ENCODE measurements at regions not wholly inside any gene's neighbourhood (a gene's known extent, or its start where the extent isn't known, plus 50 kb on each side); places are given as distances from the start of the nearest gene placed in this dataset.
"Not testable (repeated sequence)": the region's sequence is repeated elsewhere in the genome, so short reads cannot be mapped to it uniquely, and the experiment has no call there.

DNA sequence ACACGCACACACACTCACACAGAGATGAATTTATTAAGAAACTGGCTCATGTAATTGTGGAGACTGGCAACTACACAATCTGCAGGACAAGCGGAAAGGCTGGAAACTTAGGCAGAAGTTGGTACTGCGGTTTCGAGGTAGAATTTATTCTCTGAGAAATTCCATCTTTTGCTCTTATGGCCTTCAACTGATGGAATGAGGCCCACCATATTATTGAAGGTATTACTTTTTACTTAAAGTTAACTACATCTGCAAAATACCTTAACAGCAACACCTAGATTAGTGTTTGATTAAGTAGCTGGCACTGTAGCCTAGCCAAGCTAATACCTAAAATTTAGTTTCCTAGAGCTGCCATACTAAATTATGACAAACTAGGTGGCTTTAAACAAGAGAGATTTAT, 384.0 kb upstream of the UBE2E3 start:
- no peak for DNase-seq

DNA sequence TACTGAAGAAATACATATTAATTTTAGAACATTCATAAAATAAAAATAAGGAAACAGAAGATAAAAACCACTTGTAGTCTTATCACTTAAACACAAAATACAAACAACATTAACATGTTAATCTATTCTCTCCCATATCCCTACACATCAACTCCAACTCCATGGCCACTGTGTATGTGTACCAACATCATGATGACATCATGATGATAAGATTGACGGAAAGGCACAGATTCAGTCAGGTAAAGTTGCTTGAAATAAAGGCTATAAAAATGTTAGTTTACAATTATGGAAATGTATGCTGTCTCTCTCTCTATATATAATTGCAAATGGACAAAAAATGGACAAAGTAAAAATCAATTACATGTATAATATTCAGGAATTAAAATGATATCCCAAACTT, 388.5 kb upstream of the UBE2E3 start:
- no peak for DNase-seq

DNA sequence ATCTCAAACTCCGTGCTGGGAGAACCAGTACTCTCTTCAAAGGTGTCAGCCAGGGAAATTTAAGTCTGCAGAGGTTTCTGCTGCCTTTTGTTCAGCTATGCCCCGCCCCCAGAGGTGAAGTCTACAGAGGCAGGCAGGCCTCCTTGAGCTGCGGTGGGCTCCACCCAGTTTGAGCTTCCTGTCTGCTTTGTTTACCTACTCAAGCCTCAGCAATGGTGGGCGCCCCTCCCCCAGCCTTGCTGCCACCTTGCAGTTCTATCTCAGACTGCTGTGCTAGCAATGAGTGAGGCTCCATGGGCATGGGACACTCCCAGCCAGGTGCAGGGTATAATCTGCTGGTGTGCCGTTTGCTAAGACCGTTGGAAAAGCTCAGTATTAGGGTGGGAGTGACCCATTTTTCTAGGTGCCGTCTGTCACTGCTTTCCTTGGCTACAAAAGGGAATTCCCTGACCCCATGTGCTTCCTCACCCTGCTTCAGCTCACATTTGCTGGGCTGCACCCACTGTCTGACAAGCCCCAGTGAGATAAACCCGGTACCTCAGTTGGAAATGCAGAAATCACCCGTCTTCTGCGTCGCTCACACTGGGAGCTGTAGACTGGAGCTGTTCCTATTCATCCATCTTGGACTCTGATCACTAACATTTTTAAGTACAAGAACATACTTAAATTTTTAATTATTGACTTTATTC, 389.2 kb upstream of the UBE2E3 start:
- not testable (repeated sequence) for DNase-seq

DNA sequence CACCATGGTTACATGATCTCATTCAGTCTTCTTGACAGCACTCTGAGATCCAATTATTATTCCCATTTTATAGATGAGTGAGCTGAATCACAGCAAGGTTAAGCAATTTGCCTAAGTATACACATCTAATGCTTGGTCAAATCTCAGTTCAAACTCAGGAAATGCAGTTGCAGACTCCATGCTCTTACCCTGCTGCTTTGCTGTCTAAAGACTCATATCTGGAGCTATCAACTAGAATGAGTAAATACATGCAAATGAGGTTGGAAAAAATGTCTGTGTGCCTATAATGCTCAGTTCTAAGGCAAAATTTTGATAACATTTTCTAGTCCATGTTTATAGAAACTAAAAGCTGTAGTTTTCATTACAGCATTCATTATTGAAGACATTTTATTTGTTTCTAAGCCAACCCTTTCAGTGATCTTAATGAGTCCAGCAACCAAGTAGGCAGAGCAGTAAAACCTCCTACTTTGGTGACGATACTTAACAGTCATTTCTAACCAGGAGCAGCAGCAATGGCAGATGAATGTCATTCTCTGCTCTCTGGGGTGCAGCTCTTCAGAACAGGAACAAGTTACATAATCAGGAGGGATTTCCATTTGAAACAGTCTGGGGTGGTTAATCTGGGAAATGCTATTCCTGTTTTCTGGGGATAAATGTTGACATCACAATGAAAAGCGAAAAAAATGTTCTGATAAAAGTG, 396.8 kb upstream of the UBE2E3 start:
- DNase-seq: no peak

DNA sequence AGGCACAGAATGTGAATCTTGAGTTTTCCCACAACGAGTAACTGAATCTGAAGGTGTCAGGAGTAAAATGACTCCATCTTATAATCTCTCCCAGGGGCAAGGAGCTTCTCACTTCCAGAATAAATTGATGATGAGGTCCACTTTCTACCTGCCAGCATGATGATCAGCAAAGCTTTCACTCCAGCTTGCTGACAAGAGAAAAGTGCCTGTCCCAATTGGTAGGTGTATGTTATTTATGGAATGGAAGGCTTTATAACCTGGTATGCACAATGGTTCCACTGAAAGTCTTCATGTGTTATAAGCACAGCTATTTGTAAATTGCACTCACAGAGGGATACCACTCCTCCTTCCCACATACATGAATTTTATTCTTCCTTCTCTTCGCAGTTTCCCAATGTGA, 401.0 kb upstream of the UBE2E3 start:
- DNase-seq: no peak

DNA sequence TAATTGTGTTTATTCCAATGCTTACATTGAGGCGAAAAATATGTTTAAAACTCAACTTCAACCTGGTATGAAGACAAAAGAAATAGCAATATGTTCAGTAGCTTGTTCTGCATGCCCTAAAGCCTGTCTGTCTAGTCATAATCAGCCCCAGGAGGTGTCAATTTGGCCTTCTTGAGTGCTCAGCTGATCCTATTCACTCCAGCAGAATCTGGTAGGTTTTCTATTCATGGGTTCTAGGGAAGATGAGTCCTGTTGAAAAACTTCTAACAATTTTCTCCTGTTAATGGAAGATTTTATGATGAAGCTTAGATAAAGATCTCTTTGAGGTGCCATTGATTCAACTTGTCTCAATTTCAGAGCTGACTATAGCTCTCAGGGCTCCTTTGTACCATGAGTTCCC, 402.0 kb upstream of the UBE2E3 start:
- no peak for DNase-seq

DNA sequence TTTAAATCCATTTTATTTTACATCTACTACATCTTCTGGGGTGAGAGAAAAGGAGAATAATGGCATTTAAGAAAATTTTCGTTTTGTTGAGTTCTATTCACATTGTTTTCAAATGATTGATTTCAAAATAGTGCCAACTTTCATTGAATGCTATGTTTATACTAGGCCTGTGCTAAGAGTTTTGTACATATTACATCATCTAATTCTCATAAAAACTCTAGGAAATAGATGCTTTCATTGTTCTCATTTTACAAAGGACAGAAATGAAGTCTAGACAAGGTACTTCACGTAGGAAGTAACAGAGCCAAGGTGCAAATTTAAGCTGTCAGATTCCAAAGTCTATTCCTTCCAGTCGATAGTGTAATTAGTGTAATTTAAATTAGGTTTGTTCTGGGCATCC, 402.8 kb upstream of the UBE2E3 start:
- no peak for DNase-seq

DNA sequence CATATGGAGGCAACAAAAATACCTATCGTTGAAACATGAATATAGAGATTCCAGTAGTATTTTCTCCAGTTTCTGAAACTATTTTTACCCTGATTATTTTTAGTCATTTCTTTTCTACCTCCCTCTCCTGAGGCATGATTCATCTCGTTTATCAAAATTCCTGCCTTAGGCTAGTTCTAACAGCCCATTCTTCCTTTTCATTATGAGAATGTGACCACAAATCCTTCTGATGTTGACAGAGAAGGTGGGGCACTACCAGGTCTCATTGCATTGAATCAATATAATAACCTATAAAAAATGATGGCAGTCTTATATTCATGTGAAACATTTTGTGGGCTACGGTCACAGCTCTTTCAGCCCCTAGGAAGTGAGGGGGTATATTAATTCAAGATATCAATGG, 406.5 kb upstream of the UBE2E3 start:
- DNase-seq: no peak

DNA sequence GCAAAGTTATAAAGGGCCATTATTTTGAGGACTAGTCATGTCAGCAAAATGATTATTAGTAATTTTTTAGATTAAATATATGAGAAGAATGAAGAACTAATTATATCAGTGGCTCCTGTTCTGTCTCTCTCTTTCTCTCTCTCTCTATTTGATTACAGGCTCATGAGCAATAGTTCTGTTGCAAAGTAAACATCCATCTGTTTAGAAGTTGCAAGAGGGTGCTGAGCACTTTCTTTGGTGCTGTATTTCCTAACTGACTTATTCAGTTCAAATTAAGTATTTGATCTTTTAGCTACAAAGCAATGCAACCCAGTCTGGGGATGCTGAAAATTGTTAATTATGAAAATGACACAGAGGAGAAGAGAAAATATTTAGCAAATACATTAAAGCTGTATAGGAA, 408.1 kb upstream of the UBE2E3 start:
- DNase-seq: no peak

DNA sequence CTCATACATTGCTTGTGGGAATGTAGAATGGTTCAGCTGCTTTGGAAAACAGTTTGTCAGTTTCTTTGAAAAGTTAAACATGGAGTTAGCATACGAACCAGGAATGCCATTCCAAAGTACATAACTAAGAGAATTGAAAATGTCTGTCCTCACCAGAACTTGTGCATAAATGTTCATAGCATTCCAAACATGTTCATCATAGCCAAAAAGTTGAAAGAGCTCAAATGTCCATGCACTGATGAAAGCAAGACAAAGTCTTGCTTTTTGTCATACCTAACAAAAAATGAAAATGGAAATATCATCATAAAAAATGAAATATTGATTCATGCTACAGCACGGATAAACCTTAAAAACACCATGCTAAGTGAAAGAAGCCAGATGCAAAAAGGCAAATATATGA, 408.8 kb upstream of the UBE2E3 start:
- DNase-seq: no peak

DNA sequence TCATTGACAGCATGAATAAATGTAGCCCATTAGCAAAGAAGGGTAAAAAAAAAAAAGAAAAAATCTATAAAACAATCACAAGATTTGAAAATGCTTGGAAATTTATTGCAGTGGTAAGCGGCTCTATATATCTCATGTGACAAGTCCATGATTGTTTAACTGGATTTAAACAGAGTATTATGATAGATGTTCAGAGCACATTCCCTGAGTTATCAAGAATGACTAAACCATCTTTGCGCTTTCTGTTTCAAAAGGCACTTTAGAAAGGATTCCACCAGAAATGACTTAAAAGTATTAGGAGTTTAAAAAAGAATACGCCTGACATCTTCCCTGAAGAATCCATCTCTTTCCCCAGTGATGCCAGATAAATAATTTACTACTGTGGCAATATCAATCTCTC, 409.5 kb upstream of the UBE2E3 start:
- DNase-seq: no peak

DNA sequence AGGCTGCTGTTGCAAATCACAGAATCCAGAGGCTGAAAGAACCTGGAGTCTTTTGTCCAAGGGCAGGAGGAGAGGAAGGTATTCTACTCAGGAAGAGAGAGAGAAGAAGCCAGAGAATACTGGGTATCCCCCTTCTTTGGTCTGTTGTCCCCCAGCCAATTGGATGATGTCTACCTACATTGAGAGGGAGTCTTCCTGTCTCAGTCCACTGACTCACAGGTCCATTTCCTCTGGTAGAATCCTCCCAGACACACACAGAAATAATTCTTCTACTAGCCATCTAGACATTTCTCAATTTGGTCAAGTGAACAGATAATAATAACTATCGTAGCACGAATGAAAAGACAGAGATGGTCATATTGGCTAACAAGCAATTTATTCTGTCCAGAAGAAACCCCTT, 416.4 kb upstream of the UBE2E3 start:
- DNase-seq: no peak

DNA sequence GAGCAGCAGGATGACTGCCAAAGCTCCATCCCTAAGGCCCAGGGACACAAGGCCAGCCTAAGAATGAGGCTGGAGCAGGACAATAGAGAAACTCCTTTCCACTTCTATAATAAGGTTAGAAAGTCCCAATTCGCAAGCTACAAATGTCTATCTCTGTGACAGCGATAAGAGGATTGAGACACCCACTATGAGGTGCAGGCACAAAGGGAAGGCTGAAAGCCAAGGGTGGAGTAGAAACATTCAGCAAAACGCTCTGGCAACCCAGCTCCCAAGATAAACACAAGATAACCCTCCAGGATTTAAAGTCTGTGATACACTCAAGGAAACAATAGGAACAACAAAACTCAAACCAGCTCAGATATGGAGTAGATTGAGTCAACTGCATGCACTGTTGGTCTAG, 418.0 kb upstream of the UBE2E3 start:
- no peak for DNase-seq

DNA sequence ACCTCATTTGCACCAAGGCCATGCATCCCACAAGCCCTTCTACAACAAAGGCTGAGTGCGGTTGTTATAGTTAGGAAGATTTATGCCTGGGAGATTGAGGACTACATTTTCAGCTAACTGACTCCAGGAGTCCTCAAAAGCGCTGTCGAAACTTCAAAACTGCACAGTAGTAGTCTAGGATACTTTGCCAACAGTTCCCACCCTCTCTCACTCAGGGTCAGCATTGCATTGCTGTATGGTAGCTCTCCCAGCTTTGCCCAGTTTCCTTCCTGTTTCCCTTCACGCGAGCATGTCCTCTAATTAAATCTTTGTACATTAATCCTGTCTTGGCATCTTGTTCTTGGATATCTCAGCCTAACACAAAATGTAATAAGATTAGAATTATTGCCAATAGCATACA, 420.6 kb upstream of the UBE2E3 start:
- DNase-seq: peak; percentile 20 to 28

DNA sequence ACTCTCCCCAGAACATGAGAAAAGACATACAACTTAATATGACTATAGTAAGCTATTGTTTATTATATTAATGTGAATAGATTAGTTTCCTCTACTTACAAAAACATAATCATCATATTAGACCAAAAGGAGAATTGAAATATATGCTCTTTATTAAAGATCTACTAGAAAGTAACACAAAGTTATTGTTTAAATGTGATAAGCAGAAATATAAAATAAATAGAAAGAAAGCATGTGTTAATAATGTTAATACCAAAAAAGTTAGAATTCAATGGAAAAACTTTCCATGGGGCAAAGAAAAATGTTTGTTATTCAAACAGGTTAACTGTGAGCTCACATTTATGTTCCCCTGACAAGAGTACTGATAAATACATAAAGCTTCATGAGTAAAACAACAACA, 421.4 kb upstream of the UBE2E3 start:
- DNase-seq: no peak

DNA sequence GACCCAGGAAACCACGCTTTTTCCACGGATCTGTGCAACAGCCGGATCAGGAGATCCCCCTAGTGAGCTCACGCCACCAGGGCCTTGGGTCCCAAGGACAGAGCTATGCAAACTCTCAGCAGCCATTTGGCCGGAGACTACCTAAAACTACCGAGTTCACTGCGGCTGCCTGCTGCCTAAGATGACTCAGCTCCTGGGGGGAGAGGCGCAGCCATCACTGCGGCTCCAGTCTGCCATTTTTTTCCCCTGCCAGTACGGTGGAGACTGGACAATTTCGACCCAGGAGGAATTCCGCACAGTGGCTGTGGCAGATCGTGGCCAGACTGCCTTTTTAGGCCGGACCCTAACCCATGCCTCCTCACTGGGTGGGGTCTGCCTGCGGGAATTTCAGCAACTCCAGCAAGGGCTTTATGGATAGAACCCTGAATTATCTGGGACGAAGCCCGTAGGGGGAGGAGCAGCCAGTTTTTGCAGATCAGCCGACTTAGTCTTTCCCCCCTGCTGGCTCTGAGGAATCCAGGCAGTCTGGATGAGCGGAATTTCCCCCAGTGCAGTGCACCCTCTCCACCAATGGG, 424.9 kb upstream of the UBE2E3 start:
- DNase-seq: no peak

DNA sequence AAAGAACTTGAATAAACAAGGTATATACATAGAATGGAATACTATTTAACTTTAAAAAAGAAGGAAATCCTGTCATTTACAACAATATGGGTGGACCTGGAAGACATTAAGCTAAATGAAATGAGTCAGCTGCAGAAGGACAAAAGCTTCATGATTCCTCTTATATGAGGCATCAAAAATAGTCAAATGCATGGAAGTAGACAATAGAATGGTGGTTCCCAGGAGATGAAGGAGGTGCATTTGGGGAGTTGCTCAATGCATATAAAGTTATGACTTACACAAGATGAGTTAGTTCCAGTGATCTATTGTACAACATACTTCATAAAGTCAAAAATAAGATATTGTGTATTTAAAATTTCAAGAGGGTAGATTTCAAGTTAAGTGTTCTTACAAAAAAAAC, 426.1 kb upstream of the UBE2E3 start:
- DNase-seq: no peak

DNA sequence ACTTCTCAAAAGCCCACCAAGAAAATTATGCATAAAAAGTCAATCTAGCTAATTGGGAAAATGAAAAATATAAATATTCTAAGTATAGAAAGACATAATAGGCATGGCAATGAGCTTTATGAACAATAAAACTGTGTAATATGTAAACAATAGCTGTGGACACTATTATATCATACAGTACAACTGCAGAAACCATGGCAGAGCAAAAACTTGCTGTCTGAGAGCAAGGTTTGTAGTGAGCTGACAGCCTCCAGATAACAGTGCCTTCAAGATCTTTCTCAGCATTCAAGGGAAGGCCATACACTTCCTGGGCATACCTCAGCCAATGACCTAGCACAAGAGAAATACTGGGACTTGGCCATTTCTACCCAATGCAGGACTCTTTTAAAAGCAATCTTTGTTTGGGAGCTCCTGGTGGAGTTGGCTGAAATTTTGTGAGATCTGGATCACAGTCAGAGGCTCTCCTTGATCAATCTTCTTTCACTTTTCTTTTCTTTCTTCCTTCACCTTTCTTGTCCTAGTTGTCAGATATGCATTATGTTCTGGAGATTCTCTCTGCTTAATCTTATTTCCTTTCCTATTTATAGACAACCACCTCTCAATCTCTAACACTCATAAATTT, 427.2 kb upstream of the UBE2E3 start:
- no peak for DNase-seq

DNA sequence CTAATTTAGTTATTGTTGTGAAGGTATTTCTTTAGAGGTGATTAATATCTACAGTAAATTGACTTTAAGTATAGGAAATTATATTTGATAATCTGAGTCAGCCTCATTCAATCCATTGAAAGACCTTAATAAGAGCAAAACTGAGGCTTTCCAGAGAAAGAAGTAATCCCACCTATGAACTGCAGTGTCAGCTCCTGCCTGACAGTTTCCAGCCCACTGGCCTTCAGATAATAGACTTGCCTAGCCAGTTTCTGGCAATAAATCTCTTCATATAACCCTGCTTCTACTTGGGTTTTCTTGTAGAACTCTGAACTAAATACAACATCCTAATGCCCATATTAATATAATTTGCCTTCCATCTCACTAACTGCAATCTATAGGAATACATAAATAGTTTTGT, 437.9 kb upstream of the UBE2E3 start:
- DNase-seq: no peak

DNA sequence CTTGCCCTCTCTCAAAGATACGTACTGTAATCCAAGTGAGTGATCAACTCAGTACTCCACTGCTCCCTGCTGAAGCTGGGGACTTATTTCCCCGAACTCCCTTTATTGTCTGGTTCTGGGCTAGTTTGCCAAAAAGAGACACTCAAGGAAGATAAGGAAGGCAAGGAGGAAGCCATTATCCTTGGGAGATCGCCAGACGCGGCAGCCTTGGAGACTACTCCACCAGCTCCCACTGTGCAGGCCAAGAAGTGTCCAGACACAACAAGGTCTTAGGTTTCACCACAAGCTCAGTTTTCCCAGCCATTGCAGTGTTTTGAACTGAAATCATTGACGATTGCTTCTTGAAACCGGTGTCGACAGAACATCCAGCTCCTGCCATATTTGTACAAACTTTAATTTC, 439.6 kb upstream of the UBE2E3 start:
- no peak for DNase-seq

DNA sequence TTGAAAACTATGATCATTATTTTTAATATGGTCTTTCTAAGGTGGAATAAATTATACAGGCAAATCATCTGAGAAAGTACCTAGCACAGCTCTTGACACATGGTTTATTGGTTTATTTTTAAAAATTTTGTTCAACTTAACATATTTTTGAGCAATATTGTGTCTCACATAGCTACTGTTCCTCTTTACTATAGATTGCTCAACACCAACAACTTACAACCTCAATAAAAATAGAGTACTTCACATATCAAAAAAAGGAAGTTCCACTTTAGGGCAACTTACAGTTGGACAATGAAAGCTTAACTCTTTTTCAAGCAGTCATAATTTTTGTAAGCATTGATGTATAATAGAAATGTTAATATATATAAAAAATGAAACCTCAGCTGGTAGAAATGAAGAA, 440.9 kb upstream of the UBE2E3 start:
- DNase-seq: peak; percentile 46 to 89

DNA sequence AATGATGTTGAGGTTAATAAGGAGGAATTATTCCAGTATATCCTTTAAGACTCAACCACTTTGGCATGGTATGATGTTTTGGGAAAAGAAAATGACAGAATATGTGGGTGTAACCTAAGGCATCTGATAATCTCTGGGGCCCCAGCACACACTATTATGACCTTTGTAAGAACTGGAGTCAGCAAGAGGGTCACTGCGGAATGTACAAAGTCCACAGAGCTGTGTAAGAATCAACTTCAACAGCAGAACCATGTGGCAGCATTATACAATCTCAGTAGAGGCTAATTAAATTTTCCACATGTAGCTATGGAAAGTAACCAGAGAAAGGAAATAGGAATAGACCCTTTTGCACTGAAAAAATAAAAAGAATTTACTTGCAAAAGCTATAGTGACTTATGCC, 445.1 kb upstream of the UBE2E3 start:
- DNase-seq: no peak

DNA sequence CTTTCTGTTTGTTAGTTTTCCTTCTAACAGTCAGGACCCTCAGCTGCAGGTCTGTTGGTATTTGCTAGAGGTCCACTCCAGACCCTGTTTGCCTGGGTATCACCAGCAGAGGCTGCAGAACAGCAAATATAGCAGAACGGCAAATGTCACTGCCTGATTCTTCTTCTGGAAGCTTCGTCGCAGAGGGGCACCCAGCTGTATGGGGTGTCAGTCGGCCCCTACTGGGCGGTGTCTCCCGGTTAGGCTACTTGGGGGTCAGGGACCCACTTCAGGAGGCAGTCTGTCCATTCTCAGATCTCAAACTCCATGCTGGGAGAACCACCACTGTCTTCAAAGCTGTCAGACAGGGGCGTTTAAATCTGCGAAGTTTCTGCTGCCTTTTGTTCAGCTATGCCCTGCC, 448.6 kb upstream of the UBE2E3 start:
- DNase-seq: not testable (repeated sequence)

DNA sequence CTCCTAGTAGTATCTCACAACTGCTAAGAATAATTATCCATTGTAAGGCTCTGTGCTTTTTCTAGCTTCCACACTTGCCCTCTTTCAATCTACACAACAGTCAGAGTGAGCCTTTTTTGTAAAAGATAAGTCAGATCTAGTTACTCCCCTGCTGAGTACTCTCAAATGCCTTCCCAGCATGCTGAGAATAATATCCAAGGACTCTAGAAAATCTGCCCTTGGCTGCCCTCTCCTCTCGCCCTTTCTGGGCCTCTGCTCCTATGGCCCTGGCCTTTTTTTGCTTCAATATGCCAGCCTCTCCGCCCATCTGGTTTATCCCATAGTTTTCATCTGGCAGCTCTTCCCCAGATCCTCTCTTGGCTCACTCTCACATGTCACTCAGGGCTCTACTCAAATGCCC, 455.9 kb upstream of the UBE2E3 start:
- no peak for DNase-seq
